ENCODE measurements at regions not wholly inside any gene's neighbourhood (a gene's known extent, or its start where the extent isn't known, plus 50 kb on each side); places are given as distances from the start of the nearest gene placed in this dataset.

GRCh38 chr4:60655356-60655755 is 544.8 kb upstream of the ADGRL3 start (continued):
- no peak for TF ChIP-seq CTCF (conservative IDR thresholded peaks at IDR 0.05; ENCODE audit: low read depth in 2 of 2)
- no peak for TF ChIP-seq ETS1 (IDR thresholded peaks at IDR 0.05)
- no peak for TF ChIP-seq EZH2 (IDR thresholded peaks at IDR 0.05; ENCODE audit: low read depth, unreplicated experiment)
- TF ChIP-seq ZNF331 (CRISPR knock-in tag; IDR thresholded peaks at IDR 0.05; ENCODE audit: low read depth): no peak
- no peak for TF ChIP-seq POLR2AphosphoS5 (IDR thresholded peaks at IDR 0.05; ENCODE audit: low read depth)
- no peak for TF ChIP-seq ZNF114 (CRISPR knock-in tag; IDR thresholded peaks at IDR 0.05)
- TF ChIP-seq REST (IDR thresholded peaks at IDR 0.05; ENCODE audit: unreplicated experiment): no peak
- TF ChIP-seq CREB1 (CRISPR knock-in tag; IDR thresholded peaks at IDR 0.05; ENCODE audit: low read depth): no peak
- no peak for TF ChIP-seq EZH2phosphoT487 (IDR thresholded peaks at IDR 0.05; ENCODE audit: unreplicated experiment)

DNA sequence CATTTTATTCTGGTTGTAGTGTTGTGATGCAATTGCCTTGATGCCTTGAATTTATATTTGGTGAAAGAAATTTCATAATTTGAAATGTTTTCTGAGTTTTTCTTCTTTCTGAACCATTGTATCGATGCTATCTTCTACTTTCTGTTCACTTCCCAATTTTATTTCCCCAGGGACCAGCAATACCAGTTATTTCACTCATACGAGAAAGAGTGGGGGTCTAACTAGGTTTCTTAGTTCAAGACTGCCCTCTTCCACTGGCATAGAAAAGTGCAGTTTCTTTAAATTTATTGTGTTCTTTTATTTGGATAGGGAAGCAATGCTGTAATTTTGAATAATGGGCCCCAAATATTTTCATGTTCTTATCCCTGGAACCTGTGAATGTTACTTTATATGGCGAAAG is 544.0 kb upstream of the ADGRL3 start:
- no peak overlapping the region for H2AFZ ChIP-seq

More for the DNA sequence above, 544.0 kb upstream of the ADGRL3 start:
- Mint-ChIP-seq H3K36me3 (ENCODE audit: low read depth) (no peaks in the 10 kb centered on the region), H3K9me3 (peaks cover 3% of the 10 kb centered on the region; the same call in 2 of the 3 replicates), H3K27ac (no peak overlapping the region), H3K27me3 (ENCODE audit: insufficient read depth, low read depth, poor library complexity) (no peaks in the 10 kb centered on the region), H3K4me3 (no peak overlapping the region), H3K4me1 (peaks cover 4% of the 10 kb centered on the region; the same call in 2 of the 3 replicates)
- H3K79me2 ChIP-seq (replicated peaks; ENCODE audit: insufficient read depth): no peaks in the 10 kb centered on the region
- ATAC-seq (no peak), DNase-seq (ENCODE audit: low spot score) (peak; percentile 21)
- H3K27ac ChIP-seq (ENCODE audit: low read depth): no peak overlapping the region
- H3F3A ChIP-seq (replicated peaks; ENCODE audit: low read depth): no peaks in the 10 kb centered on the region
- TF ChIP-seq REST (IDR thresholded peaks at IDR 0.05; ENCODE audit: unreplicated experiment): no peak
- no peak for TF ChIP-seq EZH2phosphoT487 (IDR thresholded peaks at IDR 0.05; ENCODE audit: unreplicated experiment)
- TF ChIP-seq EZH2 (IDR thresholded peaks at IDR 0.05; ENCODE audit: low read depth, unreplicated experiment): no peak
- TF ChIP-seq CTCF (conservative IDR thresholded peaks at IDR 0.05; ENCODE audit: low read depth in 2 of 2): peak; percentile 40 to 53
- no peaks in the 10 kb centered on the region for H3K36me3 ChIP-seq (ENCODE audit: insufficient read depth)
- no peak overlapping the region for H3K4me2 ChIP-seq
- no peaks in the 10 kb centered on the region for H3K27me3 ChIP-seq (ENCODE audit: insufficient read depth)
- no peak overlapping the region for H3K4me3 ChIP-seq
- H3K4me1 ChIP-seq (ENCODE audit: insufficient read depth): no peaks in the 10 kb centered on the region
- no peaks in the 10 kb centered on the region for H3K9me2 ChIP-seq (ENCODE audit: insufficient read depth)
- H4K20me1 ChIP-seq (replicated peaks; ENCODE audit: insufficient read depth): no peaks in the 10 kb centered on the region
